IPS-NIHi7 (cell line): ENCODE measurements at regions not wholly inside any gene's neighbourhood (a gene's known extent, or its start where the extent isn't known, plus 50 kb on each side); places are given as distances from the start of the nearest gene placed in this dataset.

ENCODE experiments used
- DNase-seq: peaks from one replicate; pipeline ENCODE4 v3.0.0; 2012; ENCODE audit warnings: mixed read lengths; ENCODE audit errors: extremely low spot score

GRCh38 chr6:3593161-3593560 is 136.3 kb upstream of the SLC22A23 start:
- DNase-seq, result no peak

GRCh38 chr6:3592371-3592941 is 135.6 kb upstream of the SLC22A23 start:
- DNase-seq, result no peak

- no peak for DNase-seq
These were observed 135.1 kb upstream of the SLC22A23 start for GRCh38 chr6:3591970-3592369.

- no peak for DNase-seq
These were observed 130.8 kb upstream of the SLC22A23 start for GRCh38 chr6:3587660-3588059.

- DNase-seq, result no peak
These were observed 128.6 kb upstream of the SLC22A23 start for GRCh38 chr6:3585320-3585935.

GRCh38 chr6:3584606-3585005 is 127.8 kb upstream of the SLC22A23 start:
- DNase-seq, result no peak

GRCh38 chr6:3581469-3581868 is 124.6 kb upstream of the SLC22A23 start:
- DNase-seq, result no peak

GRCh38 chr6:3579652-3580175 is 122.9 kb upstream of the SLC22A23 start:
- no peak for DNase-seq

- DNase-seq, result no peak
These were observed 122.1 kb upstream of the SLC22A23 start for GRCh38 chr6:3578981-3579380.

GRCh38 chr6:3577517-3577916 is 120.7 kb upstream of the SLC22A23 start:
- no peak for DNase-seq

GRCh38 chr6:3575701-3576100 is 118.9 kb upstream of the SLC22A23 start:
- DNase-seq, result no peak

GRCh38 chr6:3575166-3575565 is 118.3 kb upstream of the SLC22A23 start:
- DNase-seq, result no peak

- no peak for DNase-seq
These were observed 116.8 kb upstream of the SLC22A23 start for GRCh38 chr6:3573670-3574069.

- no peak for DNase-seq
These were observed 115.0 kb upstream of the SLC22A23 start for GRCh38 chr6:3571836-3572235.

GRCh38 chr6:3571250-3571681 is 114.4 kb upstream of the SLC22A23 start:
- no peak for DNase-seq

- no peak for DNase-seq
These were observed 113.0 kb upstream of the SLC22A23 start for GRCh38 chr6:3569816-3570215.

GRCh38 chr6:3568396-3569082 is 111.7 kb upstream of the SLC22A23 start:
- no peak for DNase-seq

- DNase-seq, result no peak
These were observed 110.0 kb upstream of the SLC22A23 start for GRCh38 chr6:3566812-3567211.

GRCh38 chr6:3565291-3565690 is 108.4 kb upstream of the SLC22A23 start:
- no peak for DNase-seq

GRCh38 chr6:3561725-3562124 is 104.9 kb upstream of the SLC22A23 start:
- peak; percentile 59 for DNase-seq

GRCh38 chr6:3560211-3560610 is 103.4 kb upstream of the SLC22A23 start:
- DNase-seq, result no peak

- DNase-seq, result no peak
These were observed 102.7 kb upstream of the SLC22A23 start for GRCh38 chr6:3559561-3559960.

- no peak for DNase-seq
These were observed 100.5 kb upstream of the SLC22A23 start for GRCh38 chr6:3557336-3557735.
